GM18873 (cell line): ENCODE measurements at regions not wholly inside any gene's neighbourhood (a gene's known extent, or its start where the extent isn't known, plus 50 kb on each side); places are given as distances from the start of the nearest gene placed in this dataset.

Source experiments
- ATAC-seq: cut with Tn5 transposase; IDR thresholded peaks from one replicate; pipeline ENCODE4 v1.9.1; 2021; ENCODE audit warnings: mild to moderate bottlenecking, moderate library complexity, moderate number of reproducible peaks; ENCODE audit not compliant: unreplicated experiment, low FRiP score

GRCh38 chr12:107394693-107395092 is 290.9 kb upstream of the PWP1 start:
- ATAC-seq: no peak

- no peak for ATAC-seq
These were observed 289.8 kb upstream of the PWP1 start for GRCh38 chr12:107395817-107396216.

- no peak for ATAC-seq
These were observed 288.6 kb upstream of the PWP1 start for GRCh38 chr12:107396991-107397390.

GRCh38 chr12:107397890-107398500 is 287.6 kb upstream of the PWP1 start:
- ATAC-seq: no peak

- no peak for ATAC-seq
These were observed 286.6 kb upstream of the PWP1 start for GRCh38 chr12:107399046-107399445.

- ATAC-seq: no peak
These were observed 284.7 kb upstream of the PWP1 start for GRCh38 chr12:107400686-107401447.

GRCh38 chr12:107402041-107403022 is 283.3 kb upstream of the PWP1 start:
- ATAC-seq: no peak

- ATAC-seq: no peak
These were observed 280.6 kb upstream of the PWP1 start for GRCh38 chr12:107404981-107405380.

GRCh38 chr12:107405436-107405835 is 280.2 kb upstream of the PWP1 start:
- no peak for ATAC-seq

GRCh38 chr12:107406932-107407331 is 278.7 kb upstream of the PWP1 start:
- no peak for ATAC-seq

GRCh38 chr12:107411792-107412535 is 273.6 kb upstream of the PWP1 start:
- no peak for ATAC-seq

GRCh38 chr12:107415071-107415470 is 270.5 kb upstream of the PWP1 start:
- ATAC-seq: no peak

- no peak for ATAC-seq
These were observed 269.8 kb upstream of the PWP1 start for GRCh38 chr12:107415834-107416233.

- ATAC-seq: no peak
These were observed 268.6 kb upstream of the PWP1 start for GRCh38 chr12:107417004-107417403.

GRCh38 chr12:107418981-107419380 is 266.6 kb upstream of the PWP1 start:
- no peak for ATAC-seq

- ATAC-seq: no peak
These were observed 262.1 kb upstream of the PWP1 start for GRCh38 chr12:107423531-107423930.

GRCh38 chr12:107429006-107429705 is 256.4 kb upstream of the PWP1 start:
- ATAC-seq: no peak

- ATAC-seq: no peak
These were observed 253.7 kb upstream of the PWP1 start for GRCh38 chr12:107431942-107432341.

GRCh38 chr12:107435072-107435471 is 250.5 kb upstream of the PWP1 start:
- no peak for ATAC-seq

GRCh38 chr12:107435520-107435919 is 250.1 kb upstream of the PWP1 start:
- ATAC-seq: no peak
